Activated B cell treated with CpG ODN at 0.5 μM for 24 hours (primary cell): ENCODE measurements at regions not wholly inside any gene's neighbourhood (a gene's known extent, or its start where the extent isn't known, plus 50 kb on each side); places are given as distances from the start of the nearest gene placed in this dataset.

Source experiments
- ATAC-seq: fragments of 200-7000 bp; cut with Tn5 transposase; one replicate; pipeline ENCODE4 v1.10.0; 2021; ENCODE audit warnings: low read depth, mild to moderate bottlenecking, moderate library complexity
- CTCF ChIA-PET: fragments of 350-600 bp; sonication (Branson Sonifier 250); formaldehyde crosslinking; loops from one replicate; lab custom pipeline; 2021; ENCODE audit warnings: antibody characterized with exemption; lab: Charles Lee
- POLR2A ChIA-PET: fragments of 350-600 bp; sonication (Branson Sonifier 250); formaldehyde crosslinking; loops from one replicate; lab custom pipeline; 2021; ENCODE audit warnings: antibody characterized with exemption; lab: Charles Lee
- DNase-seq: peaks from one replicate; pipeline ENCODE4 v3.0.0; 2022
- H3K27ac Mint-ChIP-seq: one replicate; pipeline ENCODE4 v1.8.0; 2020; ENCODE audit warnings: mixed read lengths
- H3K27me3 Mint-ChIP-seq: one replicate; pipeline ENCODE4 v1.8.0; 2021; ENCODE audit warnings: mixed read lengths
- H3K36me3 Mint-ChIP-seq: one replicate; pipeline ENCODE4 v1.8.0; 2021; ENCODE audit warnings: low read depth, mixed read lengths
- H3K4me1 Mint-ChIP-seq: one replicate; pipeline ENCODE4 v1.8.0; 2021; ENCODE audit warnings: mixed read lengths
- H3K4me3 Mint-ChIP-seq: one replicate; pipeline ENCODE4 v1.8.0; 2020; ENCODE audit warnings: mild to moderate bottlenecking, mixed read lengths
- H3K9me3 Mint-ChIP-seq: one replicate; pipeline ENCODE4 v1.8.0; 2020; ENCODE audit warnings: mixed read lengths
- CTCF ChIP-seq: fragments of 200-600 bp; IDR thresholded peaks from one replicate; pipeline ENCODE4 v1.8.0; 2022; ENCODE audit warnings: antibody characterized with exemption, mild to moderate bottlenecking
- intact Hi-C: fragments of 100-400 bp; cut with micrococcal nuclease; formaldehyde crosslinking; loops from one replicate; pipeline ENCODE4 v1.15.1; 2024

GRCh38 chr3:89644716-89645115 is 537.3 kb downstream of the EPHA3 start:
- H3K9me3 Mint-ChIP-seq = peaks cover 10% of the 10 kb centered on the region
- H3K4me1 Mint-ChIP-seq = no peaks in the 10 kb centered on the region
- no peak overlapping the region for H3K4me3 Mint-ChIP-seq
- POLR2A ChIA-PET = no interaction called here
- no peaks in the 10 kb centered on the region for H3K36me3 Mint-ChIP-seq
- CTCF ChIA-PET = no interaction called here
- ATAC-seq (no peak), DNase-seq (no peak)
- no peak for TF ChIP-seq CTCF
- no peak overlapping the region for H3K27ac Mint-ChIP-seq
- intact Hi-C loops = no loop called here
- H3K27me3 Mint-ChIP-seq = no peaks in the 10 kb centered on the region

GRCh38 chr3:89649431-89649830 is 542.0 kb downstream of the EPHA3 start:
- no peak overlapping the region for H3K27ac Mint-ChIP-seq
- peaks cover 2% of the 10 kb centered on the region for H3K9me3 Mint-ChIP-seq
- no peaks in the 10 kb centered on the region for H3K36me3 Mint-ChIP-seq
- no peak for TF ChIP-seq CTCF
- DNase-seq = no peak
- ChIA-PET CTCF (no interaction called here), POLR2A (no interaction called here)
- no peaks in the 10 kb centered on the region for H3K27me3 Mint-ChIP-seq
- intact Hi-C loops = no loop called here
- ATAC-seq = no peak
- no peak overlapping the region for H3K4me3 Mint-ChIP-seq
- H3K4me1 Mint-ChIP-seq = no peaks in the 10 kb centered on the region

- POLR2A ChIA-PET = no interaction called here
- DNase-seq = no peak
- no peak for TF ChIP-seq CTCF
- Mint-ChIP-seq H3K36me3 (no peaks in the 10 kb centered on the region), H3K4me1 (no peaks in the 10 kb centered on the region), H3K4me3 (no peak overlapping the region), H3K9me3 (peaks cover 11% of the 10 kb centered on the region), H3K27me3 (no peaks in the 10 kb centered on the region), H3K27ac (no peak overlapping the region)
- intact Hi-C loops = no loop called here
- ATAC-seq = no peak
- CTCF ChIA-PET = no interaction called here
Observed at GRCh38 chr3:89654031-89654430, 546.6 kb downstream of the EPHA3 start.

GRCh38 chr3:89656388-89656787 is 549.0 kb downstream of the EPHA3 start:
- Mint-ChIP-seq H3K27me3 (no peaks in the 10 kb centered on the region), H3K27ac (no peak overlapping the region), H3K4me1 (no peaks in the 10 kb centered on the region), H3K36me3 (no peaks in the 10 kb centered on the region), H3K9me3 (peaks cover 9% of the 10 kb centered on the region), H3K4me3 (no peak overlapping the region)
- no peak for TF ChIP-seq CTCF
- ChIA-PET POLR2A (no interaction called here), CTCF (no interaction called here)
- no peak for DNase-seq
- no peak for ATAC-seq
- intact Hi-C loops = no loop called here

GRCh38 chr3:89679686-89680085 is 572.3 kb downstream of the EPHA3 start:
- Mint-ChIP-seq H3K36me3 (no peaks in the 10 kb centered on the region), H3K9me3 (peaks cover 3% of the 10 kb centered on the region), H3K27me3 (no peaks in the 10 kb centered on the region), H3K4me1 (no peaks in the 10 kb centered on the region), H3K27ac (no peak overlapping the region), H3K4me3 (no peak overlapping the region)
- DNase-seq = no peak
- intact Hi-C loops = no loop called here
- TF ChIP-seq CTCF = no peak
- ChIA-PET CTCF (no interaction called here), POLR2A (no interaction called here)
- ATAC-seq = no peak
